ENCODE measurements at regions not wholly inside any gene's neighbourhood (a gene's known extent, or its start where the extent isn't known, plus 50 kb on each side); places are given as distances from the start of the nearest gene placed in this dataset.
A peak's percentile ranks its signal among the peaks of the same experiment; 100 is the strongest.

DNA sequence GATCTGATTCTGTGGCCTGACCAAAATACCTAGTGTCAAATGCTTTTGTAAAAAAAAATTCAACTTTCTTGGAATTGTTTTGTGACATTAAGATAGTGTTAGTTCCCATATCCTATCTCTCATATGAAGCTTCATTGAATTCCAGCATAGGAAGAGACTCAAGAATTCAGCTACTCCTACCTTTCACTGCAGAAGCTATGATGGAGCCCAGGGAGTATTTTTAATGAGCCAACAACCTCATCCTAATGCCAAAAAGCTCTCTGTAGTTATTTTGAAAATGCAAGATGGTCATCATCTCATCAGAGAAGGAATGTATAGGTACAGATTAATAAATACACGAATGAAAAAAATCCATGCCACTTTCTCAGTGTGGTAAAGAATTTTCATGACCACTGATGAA is 431.2 kb upstream of the SGCG start:
- Mint-ChIP-seq H3K4me1 (ENCODE audit: low read depth, unreplicated experiment) (peaks cover 11% of the 10 kb centered on the region), H3K27ac (ENCODE audit: unreplicated experiment) (peak overlapping the region; percentile 89), H3K36me3 (ENCODE audit: low read depth, unreplicated experiment) (no peaks in the 10 kb centered on the region), H3K27me3 (ENCODE audit: low read depth, unreplicated experiment) (no peaks in the 10 kb centered on the region), H3K4me3 (ENCODE audit: unreplicated experiment) (no peak overlapping the region), H3K9me3 (ENCODE audit: unreplicated experiment) (peaks cover 10% of the 10 kb centered on the region)
- Histone ChIP-seq H2AFZ (ENCODE audit: low read depth, low read length) (no peak overlapping the region), H3K9me3 (ENCODE audit: insufficient read depth, low read depth, low read length) (no peaks in the 10 kb centered on the region), H3K27me3 (ENCODE audit: insufficient read depth, low read length) (no peaks in the 10 kb centered on the region), H4K20me1 (ENCODE audit: insufficient read depth, low read length) (no peaks in the 10 kb centered on the region), H3K4me2 (ENCODE audit: low read length) (no peak overlapping the region), H3K9ac (ENCODE audit: low read length) (no peak overlapping the region), H3K4me1 (ENCODE audit: insufficient read depth, low read length) (no peaks in the 10 kb centered on the region), H3K27ac (ENCODE audit: low read depth, low read length) (no peak overlapping the region), H3K79me2 (ENCODE audit: insufficient read depth, low read length) (no peaks in the 10 kb centered on the region), H3K4me3 (ENCODE audit: insufficient read depth, low read depth, low read length) (no peak overlapping the region), H3K36me3 (ENCODE audit: insufficient read depth, low read length) (no peaks in the 10 kb centered on the region)
- FAIRE-seq, result no peak
- no peak for DNase-seq (ENCODE audit: low read depth)
- TF ChIP-seq, protein P1, sequence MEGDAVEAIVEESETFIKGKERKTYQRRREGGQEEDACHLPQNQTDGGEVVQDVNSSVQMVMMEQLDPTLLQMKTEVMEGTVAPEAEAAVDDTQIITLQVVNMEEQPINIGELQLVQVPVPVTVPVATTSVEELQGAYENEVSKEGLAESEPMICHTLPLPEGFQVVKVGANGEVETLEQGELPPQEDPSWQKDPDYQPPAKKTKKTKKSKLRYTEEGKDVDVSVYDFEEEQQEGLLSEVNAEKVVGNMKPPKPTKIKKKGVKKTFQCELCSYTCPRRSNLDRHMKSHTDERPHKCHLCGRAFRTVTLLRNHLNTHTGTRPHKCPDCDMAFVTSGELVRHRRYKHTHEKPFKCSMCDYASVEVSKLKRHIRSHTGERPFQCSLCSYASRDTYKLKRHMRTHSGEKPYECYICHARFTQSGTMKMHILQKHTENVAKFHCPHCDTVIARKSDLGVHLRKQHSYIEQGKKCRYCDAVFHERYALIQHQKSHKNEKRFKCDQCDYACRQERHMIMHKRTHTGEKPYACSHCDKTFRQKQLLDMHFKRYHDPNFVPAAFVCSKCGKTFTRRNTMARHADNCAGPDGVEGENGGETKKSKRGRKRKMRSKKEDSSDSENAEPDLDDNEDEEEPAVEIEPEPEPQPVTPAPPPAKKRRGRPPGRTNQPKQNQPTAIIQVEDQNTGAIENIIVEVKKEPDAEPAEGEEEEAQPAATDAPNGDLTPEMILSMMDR (IDR thresholded peaks at IDR 0.05; ENCODE audit: insufficient read depth, low read depth, low read length), result no peak
- TF ChIP-seq EZH2 (IDR thresholded peaks at IDR 0.05; ENCODE audit: insufficient read depth, low read length), result no peak

- Histone ChIP-seq H4K20me1 (ENCODE audit: insufficient read depth, low read length) (no peaks in the 10 kb centered on the region), H3K27me3 (ENCODE audit: insufficient read depth, low read length) (no peaks in the 10 kb centered on the region), H3K4me2 (ENCODE audit: low read length) (no peak overlapping the region), H3K4me1 (ENCODE audit: insufficient read depth, low read length) (no peaks in the 10 kb centered on the region), H3K36me3 (ENCODE audit: insufficient read depth, low read length) (no peaks in the 10 kb centered on the region), H3K4me3 (ENCODE audit: insufficient read depth, low read depth, low read length) (no peak overlapping the region), H3K27ac (ENCODE audit: low read depth, low read length) (no peak overlapping the region), H3K9ac (ENCODE audit: low read length) (no peak overlapping the region), H2AFZ (ENCODE audit: low read depth, low read length) (no peak overlapping the region), H3K79me2 (ENCODE audit: insufficient read depth, low read length) (no peaks in the 10 kb centered on the region), H3K9me3 (ENCODE audit: insufficient read depth, low read depth, low read length) (no peaks in the 10 kb centered on the region)
- DNase-seq (ENCODE audit: low read depth) (no peak), FAIRE-seq (no peak)
- Mint-ChIP-seq H3K27me3 (ENCODE audit: low read depth, unreplicated experiment) (no peaks in the 10 kb centered on the region), H3K9me3 (ENCODE audit: unreplicated experiment) (peaks cover 7% of the 10 kb centered on the region), H3K36me3 (ENCODE audit: low read depth, unreplicated experiment) (no peaks in the 10 kb centered on the region), H3K27ac (ENCODE audit: unreplicated experiment) (no peak overlapping the region), H3K4me3 (ENCODE audit: unreplicated experiment) (no peak overlapping the region), H3K4me1 (ENCODE audit: low read depth, unreplicated experiment) (peaks cover 2% of the 10 kb centered on the region)
- TF ChIP-seq, protein P1 (IDR thresholded peaks at IDR 0.05; ENCODE audit: insufficient read depth, low read depth, low read length), result peak; percentile 40
- TF ChIP-seq EZH2 (IDR thresholded peaks at IDR 0.05; ENCODE audit: insufficient read depth, low read length), result no peak
Observed at GRCh38 chr13:22757530-22758120, 423.2 kb upstream of the SGCG start.

GRCh38 chr13:22758245-22758644 is 422.5 kb upstream of the SGCG start:
- H3K27me3 Mint-ChIP-seq (ENCODE audit: low read depth, unreplicated experiment), result no peaks in the 10 kb centered on the region
- no peaks in the 10 kb centered on the region for H3K79me2 ChIP-seq (ENCODE audit: insufficient read depth, low read length)
- H3K4me2 ChIP-seq (ENCODE audit: low read length), result no peak overlapping the region
- H3K27ac ChIP-seq (ENCODE audit: low read depth, low read length), result no peak overlapping the region
- no peak overlapping the region for H3K9ac ChIP-seq (ENCODE audit: low read length)
- H4K20me1 ChIP-seq (ENCODE audit: insufficient read depth, low read length), result no peaks in the 10 kb centered on the region
- no peaks in the 10 kb centered on the region for H3K9me3 ChIP-seq (ENCODE audit: insufficient read depth, low read depth, low read length)
- H3K4me3 ChIP-seq (ENCODE audit: insufficient read depth, low read depth, low read length), result no peak overlapping the region
- H3K36me3 ChIP-seq (ENCODE audit: insufficient read depth, low read length), result no peaks in the 10 kb centered on the region
- FAIRE-seq, result no peak
- peaks cover 2% of the 10 kb centered on the region for H3K4me1 Mint-ChIP-seq (ENCODE audit: low read depth, unreplicated experiment)
- H3K36me3 Mint-ChIP-seq (ENCODE audit: low read depth, unreplicated experiment), result no peaks in the 10 kb centered on the region
- peaks cover 5% of the 10 kb centered on the region for H3K9me3 Mint-ChIP-seq (ENCODE audit: unreplicated experiment)
- no peak for DNase-seq (ENCODE audit: low read depth)
- H3K27ac Mint-ChIP-seq (ENCODE audit: unreplicated experiment), result no peak overlapping the region
- no peaks in the 10 kb centered on the region for H3K4me1 ChIP-seq (ENCODE audit: insufficient read depth, low read length)
- H3K4me3 Mint-ChIP-seq (ENCODE audit: unreplicated experiment), result no peak overlapping the region
- TF ChIP-seq, protein P1 (IDR thresholded peaks at IDR 0.05; ENCODE audit: insufficient read depth, low read depth, low read length), result no peak
- no peak for TF ChIP-seq EZH2 (IDR thresholded peaks at IDR 0.05; ENCODE audit: insufficient read depth, low read length)
- H2AFZ ChIP-seq (ENCODE audit: low read depth, low read length), result no peak overlapping the region
- H3K27me3 ChIP-seq (ENCODE audit: insufficient read depth, low read length), result no peaks in the 10 kb centered on the region
